ENCODE measurements at regions not wholly inside any gene's neighbourhood (a gene's known extent, or its start where the extent isn't known, plus 50 kb on each side); places are given as distances from the start of the nearest gene placed in this dataset.
"Not testable (repeated sequence)": the region's sequence is repeated elsewhere in the genome, so short reads cannot be mapped to it uniquely, and the experiment has no call there.

DNA sequence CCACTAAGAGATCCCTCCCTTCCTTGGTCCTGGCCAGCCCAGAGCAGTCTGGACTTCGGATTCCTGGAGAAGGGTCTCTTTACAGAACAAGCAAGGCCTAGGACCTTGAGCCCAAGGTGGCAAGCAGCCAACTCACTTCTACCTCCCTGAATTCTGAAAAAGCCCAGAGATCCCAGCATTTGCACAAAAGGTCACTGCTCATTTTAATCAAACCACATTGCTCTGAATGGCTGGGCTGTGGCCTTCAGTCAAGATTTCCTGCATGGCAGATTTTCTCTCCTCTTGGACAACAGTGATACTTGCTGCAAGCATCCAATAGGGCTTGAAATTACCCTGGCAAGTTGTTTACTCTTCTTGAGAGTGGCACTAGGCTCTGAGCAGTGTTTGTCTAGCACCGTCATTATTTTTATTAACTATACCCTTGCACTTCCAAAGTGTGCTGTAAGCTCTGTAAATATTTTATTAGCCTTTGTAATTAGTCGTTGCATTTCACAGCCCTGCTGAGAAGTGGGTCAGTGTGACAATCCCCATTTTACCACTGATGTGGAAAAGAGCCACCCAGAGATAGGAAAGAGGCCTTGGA lies 274.7 kb upstream of the CTNNB1 start:
- Mint-ChIP-seq H3K27me3 (peaks cover 24% of the 10 kb centered on the region), H3K9me3 (no peaks in the 10 kb centered on the region), H3K36me3 (ENCODE audit: low read depth) (no peaks in the 10 kb centered on the region), H3K27ac (no peak overlapping the region), H3K4me3 (no peak overlapping the region), H3K4me1 (no peaks in the 10 kb centered on the region)
- DNase-seq = no peak
- no peak for ATAC-seq

DNA sequence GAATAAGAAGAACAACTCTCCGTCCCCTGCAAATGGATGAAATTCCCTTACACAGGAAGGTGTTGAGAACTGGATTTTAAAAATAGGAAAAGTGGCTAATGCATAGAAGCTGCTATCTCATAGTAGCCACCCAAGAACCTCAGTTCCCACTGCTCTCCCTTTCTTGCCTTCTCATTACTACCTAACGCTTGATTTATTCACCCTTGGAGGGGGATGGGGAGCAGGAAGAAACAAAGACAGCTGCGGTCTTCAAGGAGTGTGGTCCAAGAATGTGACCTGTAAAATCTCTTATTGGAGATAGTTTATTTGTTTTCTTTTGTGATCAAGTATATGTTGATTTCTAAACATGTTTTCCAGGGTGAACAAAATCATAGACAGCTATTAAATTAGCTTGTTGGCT lies 274.1 kb upstream of the CTNNB1 start:
- no peak overlapping the region for H3K27ac Mint-ChIP-seq
- H3K36me3 Mint-ChIP-seq (ENCODE audit: low read depth) = no peaks in the 10 kb centered on the region
- no peak for DNase-seq
- no peak for ATAC-seq
- H3K4me1 Mint-ChIP-seq = no peaks in the 10 kb centered on the region
- H3K9me3 Mint-ChIP-seq = no peaks in the 10 kb centered on the region
- peaks cover 29% of the 10 kb centered on the region for H3K27me3 Mint-ChIP-seq
- no peak overlapping the region for H3K4me3 Mint-ChIP-seq

- Mint-ChIP-seq H3K36me3 (ENCODE audit: low read depth) (no peaks in the 10 kb centered on the region), H3K4me3 (no peak overlapping the region), H3K27me3 (peaks cover 32% of the 10 kb centered on the region), H3K4me1 (no peaks in the 10 kb centered on the region), H3K27ac (no peak overlapping the region), H3K9me3 (peaks cover 15% of the 10 kb centered on the region)
- no peak for ATAC-seq
- no peak for DNase-seq
Observed at GRCh38 chr3:40930131-40930538, 269.2 kb upstream of the CTNNB1 start.

DNA sequence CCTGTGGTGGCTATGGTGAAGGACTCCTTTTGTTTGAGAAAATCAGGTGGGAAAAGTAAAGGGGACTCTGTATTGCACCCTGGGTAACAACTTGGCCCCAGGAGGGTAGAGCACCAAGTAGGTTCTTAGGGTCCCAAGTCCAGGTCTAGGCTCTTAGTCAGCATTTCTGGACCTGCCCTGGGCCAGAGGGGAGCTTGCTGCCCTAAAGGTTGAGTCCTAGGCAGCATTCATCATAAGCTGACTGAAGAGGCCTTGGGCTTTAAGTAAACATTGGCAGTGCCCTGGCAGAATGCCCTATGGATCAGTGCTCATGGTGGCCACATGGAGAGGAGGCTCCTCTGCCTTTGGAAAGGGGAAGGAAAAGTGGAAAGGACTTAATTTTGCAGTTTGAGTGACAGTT lies 268.5 kb upstream of the CTNNB1 start:
- ATAC-seq = no peak
- H3K36me3 Mint-ChIP-seq (ENCODE audit: low read depth) = no peaks in the 10 kb centered on the region
- no peaks in the 10 kb centered on the region for H3K4me1 Mint-ChIP-seq
- H3K27ac Mint-ChIP-seq = no peak overlapping the region
- peaks cover 15% of the 10 kb centered on the region for H3K9me3 Mint-ChIP-seq
- no peak for DNase-seq
- H3K4me3 Mint-ChIP-seq = no peak overlapping the region
- peaks cover 32% of the 10 kb centered on the region for H3K27me3 Mint-ChIP-seq

- Mint-ChIP-seq H3K9me3 (no peaks in the 10 kb centered on the region), H3K27me3 (peaks cover 2% of the 10 kb centered on the region), H3K4me1 (no peaks in the 10 kb centered on the region), H3K4me3 (no peak overlapping the region), H3K27ac (no peak overlapping the region), H3K36me3 (ENCODE audit: low read depth) (no peaks in the 10 kb centered on the region)
- ATAC-seq (no peak), DNase-seq (no peak)
Observed at GRCh38 chr3:40938591-40938990, 260.7 kb upstream of the CTNNB1 start.

GRCh38 chr3:40939030-40939740 lies 260.1 kb upstream of the CTNNB1 start:
- H3K36me3 Mint-ChIP-seq (ENCODE audit: low read depth) = no peaks in the 10 kb centered on the region

GRCh38 chr3:40939741-40940130 lies 259.6 kb upstream of the CTNNB1 start:
- ATAC-seq (no peak), DNase-seq (no peak)
- Mint-ChIP-seq H3K9me3 (no peaks in the 10 kb centered on the region), H3K27ac (no peak overlapping the region), H3K36me3 (ENCODE audit: low read depth) (no peaks in the 10 kb centered on the region), H3K4me3 (no peak overlapping the region), H3K27me3 (peaks cover 2% of the 10 kb centered on the region), H3K4me1 (no peaks in the 10 kb centered on the region)

More at GRCh38 chr3:40939030-40939740, 260.1 kb upstream of the CTNNB1 start:
- Mint-ChIP-seq H3K4me3 (no peak overlapping the region), H3K9me3 (no peaks in the 10 kb centered on the region), H3K4me1 (no peaks in the 10 kb centered on the region), H3K27ac (no peak overlapping the region), H3K27me3 (peaks cover 2% of the 10 kb centered on the region)
- ATAC-seq (no peak), DNase-seq (no peak)

DNA sequence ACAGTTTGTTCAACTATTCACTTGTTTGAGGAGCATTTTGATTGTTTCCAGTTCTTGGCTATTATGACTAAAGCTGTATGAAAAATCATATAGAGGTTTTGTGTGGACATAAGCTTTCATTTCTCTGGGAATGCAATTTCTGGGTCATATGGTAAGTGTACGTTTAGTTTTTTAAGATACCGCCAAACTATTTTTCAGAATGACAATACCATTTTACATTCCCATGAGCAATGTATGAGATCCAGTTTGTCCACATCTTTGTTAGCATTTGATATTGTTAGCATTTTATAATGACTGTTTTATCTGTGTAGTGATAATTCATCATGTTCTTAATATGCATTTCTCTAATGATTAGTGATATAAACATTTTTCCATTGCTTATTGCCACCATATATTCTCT lies 258.7 kb upstream of the CTNNB1 start:
- DNase-seq = no peak
- no peak for ATAC-seq
- Mint-ChIP-seq H3K4me3 (no peak overlapping the region), H3K4me1 (no peaks in the 10 kb centered on the region), H3K27ac (no peak overlapping the region), H3K36me3 (ENCODE audit: low read depth) (no peaks in the 10 kb centered on the region), H3K27me3 (peaks cover 2% of the 10 kb centered on the region), H3K9me3 (no peaks in the 10 kb centered on the region)

- peaks cover 17% of the 10 kb centered on the region for H3K27me3 Mint-ChIP-seq
- not testable (repeated sequence) for DNase-seq; H3K27ac Mint-ChIP-seq; H3K9me3 Mint-ChIP-seq; H3K4me1 Mint-ChIP-seq; ATAC-seq; H3K36me3 Mint-ChIP-seq (ENCODE audit: low read depth); H3K4me3 Mint-ChIP-seq
Observed at GRCh38 chr3:40947022-40947421, 252.3 kb upstream of the CTNNB1 start.

- not testable (repeated sequence) for H3K36me3 Mint-ChIP-seq (ENCODE audit: low read depth); ATAC-seq; DNase-seq; H3K27ac Mint-ChIP-seq; H3K4me1 Mint-ChIP-seq; H3K4me3 Mint-ChIP-seq
- Mint-ChIP-seq H3K27me3 (peaks cover 25% of the 10 kb centered on the region), H3K9me3 (peaks cover 15% of the 10 kb centered on the region)
Observed at GRCh38 chr3:40949347-40949746, 250.0 kb upstream of the CTNNB1 start.

DNA sequence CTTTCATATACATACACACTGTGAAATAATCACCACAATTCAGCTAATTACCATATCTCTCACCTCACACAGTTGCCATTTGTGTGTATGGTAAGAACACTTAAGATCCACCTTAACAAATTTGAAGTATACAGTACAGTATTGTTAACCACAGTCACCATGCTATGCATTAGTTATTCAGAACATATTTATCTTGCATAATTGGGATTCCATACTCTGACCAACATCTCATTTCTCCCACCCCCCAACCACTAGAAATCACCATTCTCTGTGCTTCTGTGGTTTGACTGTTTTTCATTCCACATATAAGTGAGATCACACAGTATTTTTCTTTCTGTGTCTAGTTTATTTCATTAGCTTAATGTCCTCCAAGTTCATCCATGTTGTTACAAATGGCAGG lies 247.7 kb upstream of the CTNNB1 start:
- no peak overlapping the region for H3K4me3 Mint-ChIP-seq

GRCh38 chr3:40961104-40961857 lies 238.0 kb upstream of the CTNNB1 start:
- peaks cover 18% of the 10 kb centered on the region for H3K27me3 Mint-ChIP-seq
- DNase-seq = no peak
- peak; percentile 72 for ATAC-seq
- peak overlapping the region; percentile 72 for H3K27ac Mint-ChIP-seq
- H3K4me1 Mint-ChIP-seq = peaks cover 16% of the 10 kb centered on the region
- no peaks in the 10 kb centered on the region for H3K36me3 Mint-ChIP-seq (ENCODE audit: low read depth)
- H3K4me3 Mint-ChIP-seq = no peak overlapping the region
- peaks cover 14% of the 10 kb centered on the region for H3K9me3 Mint-ChIP-seq

More for the DNA sequence above, 247.7 kb upstream of the CTNNB1 start:
- ATAC-seq (no peak), DNase-seq (no peak)
- Mint-ChIP-seq H3K4me1 (no peaks in the 10 kb centered on the region), H3K27me3 (peaks cover 25% of the 10 kb centered on the region), H3K9me3 (peaks cover 15% of the 10 kb centered on the region), H3K27ac (no peak overlapping the region), H3K36me3 (ENCODE audit: low read depth) (peaks cover 6% of the 10 kb centered on the region)

- Mint-ChIP-seq H3K27me3 (peaks cover 22% of the 10 kb centered on the region), H3K4me1 (peaks cover 18% of the 10 kb centered on the region), H3K9me3 (peaks cover 14% of the 10 kb centered on the region), H3K27ac (no peak overlapping the region), H3K4me3 (no peak overlapping the region), H3K36me3 (ENCODE audit: low read depth) (no peaks in the 10 kb centered on the region)
- no peak for ATAC-seq
- DNase-seq = no peak
Observed at GRCh38 chr3:40962721-40963120, 236.6 kb upstream of the CTNNB1 start.

- H3K27me3 Mint-ChIP-seq = peaks cover 18% of the 10 kb centered on the region
- H3K36me3 Mint-ChIP-seq (ENCODE audit: low read depth) = peaks cover 2% of the 10 kb centered on the region
- H3K9me3 Mint-ChIP-seq = peaks cover 3% of the 10 kb centered on the region
- peaks cover 54% of the 10 kb centered on the region for H3K4me1 Mint-ChIP-seq
- no peak for DNase-seq
- ATAC-seq = no peak
- peak overlapping the region; percentile 95 for H3K27ac Mint-ChIP-seq
- H3K4me3 Mint-ChIP-seq = no peak overlapping the region
Observed at GRCh38 chr3:40968666-40969065, 230.6 kb upstream of the CTNNB1 start.

DNA sequence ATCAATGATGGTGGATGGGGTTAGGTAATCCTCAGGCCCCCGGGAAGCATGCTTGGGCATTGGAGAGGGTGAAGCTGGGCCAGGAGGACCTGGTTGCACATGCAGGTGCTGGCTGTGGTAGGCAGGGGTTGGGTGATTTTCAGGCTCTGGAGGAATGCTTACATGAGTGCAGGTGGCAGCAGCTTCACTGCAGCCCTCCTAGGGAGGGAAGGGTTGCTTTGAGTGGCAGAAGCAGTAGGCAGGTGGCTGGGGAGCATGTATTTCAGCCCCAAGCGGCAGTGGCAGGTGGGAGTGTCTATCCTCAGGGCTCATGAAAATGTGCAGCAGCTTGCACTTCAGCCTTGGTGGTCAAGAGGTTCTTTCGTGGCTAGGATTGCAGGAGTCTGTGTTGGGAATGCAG lies 230.0 kb upstream of the CTNNB1 start:
- no peak for ATAC-seq
- Mint-ChIP-seq H3K9me3 (no peaks in the 10 kb centered on the region), H3K27ac (peak overlapping the region; percentile 95), H3K4me3 (no peak overlapping the region), H3K36me3 (ENCODE audit: low read depth) (peaks cover 5% of the 10 kb centered on the region), H3K4me1 (peaks cover 58% of the 10 kb centered on the region), H3K27me3 (peaks cover 23% of the 10 kb centered on the region)
- DNase-seq = no peak

All from activated naive CD8-positive, alpha-beta T cell treated with anti-CD3 and anti-CD28 coated beads, Interleukin-2, amount 50 U/mL, for 24 hours (primary cell).